GM23338 (cell line): ENCODE measurements at regions not wholly inside any gene's neighbourhood (a gene's known extent, or its start where the extent isn't known, plus 50 kb on each side); places are given as distances from the start of the nearest gene placed in this dataset.

Source experiments
- ATAC-seq: fragments of 200-7000 bp; cut with Tn5 transposase; 3 replicates; pipeline ENCODE4 v1.9.1; 2020
- DNase-seq: peaks from one replicate; pipeline ENCODE4 v3.0.0-alpha.2; 2015; ENCODE audit warnings: low spot score
- H2AFZ ChIP-seq: fragments of 200-600 bp; sonication (generic); 2 replicates; pipeline ENCODE4 v1.8.0; 2016; ENCODE audit warnings: antibody characterized with exemption, mild to moderate bottlenecking, moderate library complexity
- H3F3A ChIP-seq: fragments of 200-600 bp; sonication (generic); replicated peaks from 2 replicates; pipeline ENCODE4 v1.8.0; 2017; ENCODE audit warnings: antibody characterized with exemption, mixed run types, low read depth
- H3K27ac ChIP-seq: fragments of 200-600 bp; sonication (generic); 2 replicates; pipeline ENCODE4 v1.6.1; 2016; ENCODE audit warnings: low read depth
- H3K27me3 ChIP-seq: fragments of 200-600 bp; sonication (generic); 2 replicates; pipeline ENCODE4 v1.8.0; 2016; ENCODE audit warnings: mild to moderate bottlenecking, mixed run types, moderate library complexity; ENCODE audit not compliant: insufficient read depth
- H3K36me3 ChIP-seq: fragments of 200-600 bp; sonication (generic); 2 replicates; pipeline ENCODE4 v1.8.0; 2016; ENCODE audit warnings: mild to moderate bottlenecking; ENCODE audit not compliant: insufficient read depth
- H3K4me1 ChIP-seq: fragments of 200-600 bp; sonication (generic); 2 replicates; pipeline ENCODE4 v1.8.0; 2016; ENCODE audit warnings: mild to moderate bottlenecking, moderate library complexity; ENCODE audit not compliant: insufficient read depth
- H3K4me2 ChIP-seq: fragments of 200-600 bp; sonication (generic); 2 replicates; pipeline ENCODE4 v1.7.1; 2017; ENCODE audit warnings: mixed run types
- H3K4me3 ChIP-seq: fragments of 200-600 bp; sonication (generic); 2 replicates; pipeline ENCODE4 v1.6.1; 2016; ENCODE audit warnings: mixed run types
- H3K79me2 ChIP-seq: fragments of 200-600 bp; sonication (generic); replicated peaks from 2 replicates; pipeline ENCODE4 v1.8.0; 2017; ENCODE audit warnings: mild to moderate bottlenecking; ENCODE audit not compliant: insufficient read depth
- H3K9me2 ChIP-seq: fragments of 200-600 bp; sonication (generic); 2 replicates; pipeline ENCODE4 v1.8.0; 2017; ENCODE audit not compliant: insufficient read depth
- H4K20me1 ChIP-seq: fragments of 200-600 bp; sonication (generic); replicated peaks from 2 replicates; pipeline ENCODE4 v1.8.0; 2017; ENCODE audit warnings: mild to moderate bottlenecking; ENCODE audit not compliant: insufficient read depth
- H3K27ac Mint-ChIP-seq: 2 replicates; pipeline ENCODE4 v1.8.0; 2020; ENCODE audit warnings: inconsistent platforms, mild to moderate bottlenecking, moderate library complexity, mixed read lengths
- H3K27me3 Mint-ChIP-seq: 3 replicates; pipeline ENCODE4 v1.8.0; 2022; ENCODE audit warnings: low read depth, mild to moderate bottlenecking, moderate library complexity, mixed read lengths, inconsistent platforms; ENCODE audit not compliant: insufficient read depth, poor library complexity
- H3K36me3 Mint-ChIP-seq: 3 replicates; pipeline ENCODE4 v1.8.0; 2021; ENCODE audit warnings: low read depth, mild to moderate bottlenecking, inconsistent platforms, moderate library complexity, mixed read lengths
- H3K4me1 Mint-ChIP-seq: 3 replicates; pipeline ENCODE4 v1.8.0; 2020; ENCODE audit warnings: mild to moderate bottlenecking, inconsistent platforms, mixed read lengths
- H3K4me3 Mint-ChIP-seq: 3 replicates; pipeline ENCODE4 v1.8.0; 2021; ENCODE audit warnings: moderate library complexity, mild to moderate bottlenecking, inconsistent platforms, mixed read lengths
- H3K9me3 Mint-ChIP-seq: 3 replicates; pipeline ENCODE4 v1.8.0; 2020; ENCODE audit warnings: moderate library complexity, mild to moderate bottlenecking, inconsistent platforms, mixed read lengths
- CTCF ChIP-seq, 2 experiments: fragments of 200-600 bp in 1 of 2; sonication (generic) in 1 of 2; conservative IDR thresholded peaks; 2 replicates each; pipeline versions ENCODE4 v1.5.1 to v1.6.1; 2016 to 2017; ENCODE audit warnings: antibody characterized with exemption in 2 of 2, low read depth in 2 of 2, mild to moderate bottlenecking in 2 of 2, moderate library complexity in 1 of 2
- ETS1 ChIP-seq: IDR thresholded peaks from 2 replicates; pipeline ENCODE4 v1.6.1; 2016; ENCODE audit warnings: antibody characterized with exemption
- JUNB ChIP-seq: IDR thresholded peaks from one replicate; pipeline ENCODE4 v1.6.1; 2016; ENCODE audit warnings: antibody characterized with exemption; ENCODE audit not compliant: unreplicated experiment
- STAT1 ChIP-seq: IDR thresholded peaks from one replicate; pipeline ENCODE4 v1.6.1; 2016; ENCODE audit warnings: antibody characterized with exemption; ENCODE audit not compliant: unreplicated experiment
- ZNF331 ChIP-seq: fragments of 250-450 bp; sonication (Bioruptor Pico); IDR thresholded peaks from 2 replicates; pipeline ENCODE4 v1.5.0; 2020; ENCODE audit warnings: low read depth, mild to moderate bottlenecking, moderate library complexity

- TF ChIP-seq ZNF331: no peak
- no peak for TF ChIP-seq JUNB
- TF ChIP-seq ETS1: no peak
- TF ChIP-seq CTCF (conservative IDR thresholded peaks at IDR 0.05; ENCODE audit: low read depth in 2 of 2): no peak
These were observed 111.2 kb upstream of the RGMA start (continued) for GRCh38 chr15:93200081-93200836.

- Histone ChIP-seq H3K9me2 (peaks cover 9% of the 10 kb centered on the region), H3K4me2 (no peak overlapping the region), H3K36me3 (no peaks in the 10 kb centered on the region), H4K20me1 (no peaks in the 10 kb centered on the region), H3K27ac (no peak overlapping the region), H3K79me2 (no peaks in the 10 kb centered on the region), H3K27me3 (no peaks in the 10 kb centered on the region), H3K4me3 (no peak overlapping the region), H3K4me1 (peaks cover 5% of the 10 kb centered on the region; the same call in 1 of the 2 replicates), H2AFZ (no peak overlapping the region; the same call in 1 of the 2 replicates), H3F3A (no peaks in the 10 kb centered on the region)
- TF ChIP-seq ZNF331: no peak
- TF ChIP-seq STAT1: no peak
- no peak for TF ChIP-seq ETS1
- TF ChIP-seq CTCF (conservative IDR thresholded peaks at IDR 0.05; ENCODE audit: low read depth in 2 of 2): no peak
- Mint-ChIP-seq H3K4me3 (no peak overlapping the region), H3K27me3 (peaks cover 13% of the 10 kb centered on the region), H3K4me1 (peaks cover 20% of the 10 kb centered on the region), H3K9me3 (peaks cover 9% of the 10 kb centered on the region; the same call in 1 of the 3 replicates), H3K27ac (no peak overlapping the region; the same call in 1 of the 2 replicates), H3K36me3 (peaks cover 6% of the 10 kb centered on the region; the same call in 2 of the 3 replicates)
- ATAC-seq (no peak), DNase-seq (no peak)
These were observed 107.2 kb upstream of the RGMA start for GRCh38 chr15:93196135-93196670.
